ENCODE measurements at regions not wholly inside any gene's neighbourhood (a gene's known extent, or its start where the extent isn't known, plus 50 kb on each side); places are given as distances from the start of the nearest gene placed in this dataset.

- Histone ChIP-seq H2BK15ac (ENCODE audit: low read depth, low read length) (no peak overlapping the region), H3K79me1 (ENCODE audit: low read depth in 1 of 2, low read length in 2 of 2) (no peaks in the 10 kb centered on the region), H3K27ac (ENCODE audit: insufficient read depth, low read length) (no peak overlapping the region), H3K23ac (ENCODE audit: low read depth, low read length) (no peak overlapping the region), H2BK120ac (ENCODE audit: low read depth, low read length) (no peak overlapping the region), H3K9me3 (ENCODE audit: control insufficient read depth, insufficient read depth, low read length) (no peaks in the 10 kb centered on the region), H4K91ac (ENCODE audit: insufficient read depth, low read depth, low read length) (no peak overlapping the region), H2AK5ac (ENCODE audit: low read depth, low read length) (no peak overlapping the region), H3K9ac (ENCODE audit: low read depth, low read length) (no peak overlapping the region), H3K4me1 (ENCODE audit: control insufficient read depth, insufficient read depth, low read length) (no peaks in the 10 kb centered on the region), H3K4me3 (ENCODE audit: insufficient read depth, low read depth, low read length) (no peak overlapping the region), H3K18ac (ENCODE audit: low read depth, low read length) (no peak overlapping the region), H3K4ac (ENCODE audit: low read depth, low read length) (no peak overlapping the region), H4K20me1 (ENCODE audit: insufficient read depth, low read length) (no peaks in the 10 kb centered on the region), H4K5ac (ENCODE audit: low read depth, low read length) (no peak overlapping the region), H3K27me3 (ENCODE audit: control insufficient read depth, insufficient read depth, low read length) (no peaks in the 10 kb centered on the region), H3K9me1 (ENCODE audit: insufficient read depth, low read length) (no peaks in the 10 kb centered on the region), H3K4me2 (ENCODE audit: low read depth, low read length) (no peak overlapping the region), H4K8ac (ENCODE audit: low read depth in 2 of 2, low read length in 2 of 2) (no peak overlapping the region), H2BK5ac (ENCODE audit: low read depth, low read length, poor library complexity, severe bottlenecking) (no peak overlapping the region), H2AFZ (replicated peaks; ENCODE audit: low read length, poor library complexity) (no peak overlapping the region), H2AK9ac (replicated peaks; ENCODE audit: low read depth, low read length, poor library complexity) (no peak overlapping the region), H3K56ac (ENCODE audit: extremely low read depth, insufficient read depth, low read length) (no peak overlapping the region), H3K14ac (replicated peaks; ENCODE audit: low read depth, low read length) (no peak overlapping the region), H3K36me3 (ENCODE audit: control insufficient read depth, insufficient read depth, low read length) (no peaks in the 10 kb centered on the region), H2BK20ac (ENCODE audit: low read depth, low read length) (no peak overlapping the region)
- ChIA-PET CTCF (no interaction called here), POLR2A (ENCODE audit: unreplicated experiment) (no interaction called here)
- intact Hi-C loops (cut with micrococcal nuclease): no loop called here
- no peak for ATAC-seq (ENCODE audit: low read depth)
- 50% methylated on average over 1 of the region's 7 CpGs; no CpG with 5 or more reads in 1 of the 2 experiments for WGBS, 2 experiments (ENCODE audit: extremely low coverage in 2 of 2, insufficient read length in 1 of 2)
- in situ Hi-C loops (cut with MboI; ENCODE audit: low sequenced_read_pairs): no loop called here
- no peak for TF ChIP-seq MAFK (IDR thresholded peaks at IDR 0.05; ENCODE audit: low read depth, low read length)
- no peak for TF ChIP-seq RFX5 (IDR thresholded peaks at IDR 0.05; ENCODE audit: low read depth, low read length)
- TF ChIP-seq POLR2A (IDR thresholded peaks at IDR 0.05; ENCODE audit: low read depth, low read length): no peak
- no peak for TF ChIP-seq CHD1 (IDR thresholded peaks at IDR 0.05; ENCODE audit: low read depth, low read length)
- TF ChIP-seq USF2 (IDR thresholded peaks at IDR 0.05; ENCODE audit: low read depth, low read length): no peak
- TF ChIP-seq BHLHE40 (IDR thresholded peaks at IDR 0.05; ENCODE audit: low read depth, low read length): no peak
- TF ChIP-seq CEBPB (IDR thresholded peaks at IDR 0.05; ENCODE audit: low read depth, low read length): no peak
- TF ChIP-seq MXI1 (IDR thresholded peaks at IDR 0.05; ENCODE audit: borderline replicate concordance, low read depth, low read length): no peak
- no peak for TF ChIP-seq CTCF (conservative IDR thresholded peaks at IDR 0.05; ENCODE audit: low read depth, low read length)
- TF ChIP-seq FOS (IDR thresholded peaks at IDR 0.05; ENCODE audit: low read depth, low read length): no peak
- TF ChIP-seq, protein P1, sequence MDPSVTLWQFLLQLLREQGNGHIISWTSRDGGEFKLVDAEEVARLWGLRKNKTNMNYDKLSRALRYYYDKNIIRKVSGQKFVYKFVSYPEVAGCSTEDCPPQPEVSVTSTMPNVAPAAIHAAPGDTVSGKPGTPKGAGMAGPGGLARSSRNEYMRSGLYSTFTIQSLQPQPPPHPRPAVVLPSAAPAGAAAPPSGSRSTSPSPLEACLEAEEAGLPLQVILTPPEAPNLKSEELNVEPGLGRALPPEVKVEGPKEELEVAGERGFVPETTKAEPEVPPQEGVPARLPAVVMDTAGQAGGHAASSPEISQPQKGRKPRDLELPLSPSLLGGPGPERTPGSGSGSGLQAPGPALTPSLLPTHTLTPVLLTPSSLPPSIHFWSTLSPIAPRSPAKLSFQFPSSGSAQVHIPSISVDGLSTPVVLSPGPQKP (IDR thresholded peaks at IDR 0.05; ENCODE audit: borderline replicate concordance, low read depth, low read length): no peak
- TF ChIP-seq RAD21 (IDR thresholded peaks at IDR 0.05; ENCODE audit: low read length): no peak
- TF ChIP-seq SMC3 (IDR thresholded peaks at IDR 0.05; ENCODE audit: low read depth, low read length): no peak
- no peak for TF ChIP-seq NFE2L2 (IDR thresholded peaks at IDR 0.05; ENCODE audit: low read depth, low read length)
- no peak for TF ChIP-seq RCOR1 (IDR thresholded peaks at IDR 0.05; ENCODE audit: insufficient replicate concordance, low read length)
- TF ChIP-seq MAZ (IDR thresholded peaks at IDR 0.05; ENCODE audit: borderline replicate concordance, low read depth, low read length): no peak
- DNase-seq: no peak
- dilution Hi-C loops (cut with HindIII; ENCODE audit: low sequenced_read_pairs, unreplicated experiment): no loop called here
- BruUV-seq (replicated peaks): no TSS peak
Observed at GRCh38 chr4:144342949-144343760, 202.6 kb upstream of the GYPA start.
